ENCODE measurements at regions not wholly inside any gene's neighbourhood (a gene's known extent, or its start where the extent isn't known, plus 50 kb on each side); places are given as distances from the start of the nearest gene placed in this dataset. TPM values are rescaled to one million over a fixed set of nuclear protein-coding genes. Genes with fewer than 3 reads are reported as not detected.

Small RNA genes lying in the stretch of these regions (small RNA-seq; reads per million reads assigned to genes)
- gene AC013442.1 (ENCODE audit: insufficient read depth) = not detected
- gene AC083939.1 (ENCODE audit: insufficient read depth) = not detected
- gene MIR548AD (ENCODE audit: insufficient read depth) = 1.8 reads per million, percentile 8 among the genes with 10 or more reads in this experiment
- not detected for gene RNU6-1117P (ENCODE audit: insufficient read depth)
